Adrenal gland (tissue), 9 donors: ENCODE measurements at regions not wholly inside any gene's neighbourhood (a gene's known extent, or its start where the extent isn't known, plus 50 kb on each side); places are given as distances from the start of the nearest gene placed in this dataset.

Source experiments
- DNase-seq, 7 donors: peaks; one replicate each; pipeline ENCODE4 v3.0.0-alpha.2; 2019 to 2020
- H3K27ac ChIP-seq, 5 donors: fragments of 200-600 bp; sonication (generic) in 4 of 5; 1 replicate in 3 of 5; 2 replicates in 2 of 5; pipeline versions ENCODE4 v1.5.1 to v1.8.0; 2016 to 2020; ENCODE audit warnings: mild to moderate bottlenecking in 1 of 5
- H3K27me3 ChIP-seq: fragments of 200-600 bp; 2 replicates; pipeline ENCODE4 v1.8.0; 2021
- H3K36me3 ChIP-seq, 2 donors: fragments of 200-600 bp; replicated peaks in 1 of 2; 1 replicate in 1 of 2; 2 replicates in 1 of 2; pipeline versions ENCODE4 v1.5.1 to v1.8.0; 2018 to 2022
- H3K4me1 ChIP-seq, 2 donors: fragments of 200-600 bp; replicated peaks in 1 of 2; 1 replicate in 1 of 2; 2 replicates in 1 of 2; pipeline versions ENCODE4 v1.5.1 to v1.8.0; 2018 to 2021
- H3K4me3 ChIP-seq, 4 donors: fragments of 200-600 bp; sonication (generic) in 3 of 4; one replicate each; pipeline ENCODE4 v1.5.1; 2016 to 2018
- H3K9me3 ChIP-seq, 3 donors: fragments of 200-600 bp; sonication (generic) in 1 of 3; replicated peaks in 1 of 3; 1 replicate in 2 of 3; 2 replicates in 1 of 3; pipeline versions ENCODE4 v1.5.1 to v1.8.0; 2016 to 2021
- CTCF ChIP-seq, 6 experiments: fragments of 450-650 bp in 4 of 6; fragments of 200-600 bp in 2 of 6; sonication (generic) in 1 of 6; IDR thresholded peaks; 1 replicate in 5 of 6; 2 replicates in 1 of 6; pipeline versions ENCODE4 v1.5.1 to v1.8.0; 2016 to 2021; ENCODE audit warnings: antibody characterized with exemption in 6 of 6, mild to moderate bottlenecking in 2 of 6, moderate library complexity in 1 of 6
- POLR2A ChIP-seq, 2 donors: fragments of 450-650 bp; IDR thresholded peaks; one replicate each; pipeline ENCODE4 v1.6.1; 2017; ENCODE audit warnings: antibody characterized with exemption in 2 of 2, mild to moderate bottlenecking in 2 of 2, moderate library complexity in 1 of 2
- WGBS, 4 donors: extraction: QIAGEN DNeasy Blood & Tissue Kit in 2 of 4; methylation state at CpG; one replicate each; pipeline versions ENCODE4 v1.1.5 to v1.1.7; 2013 to 2017; 5-methylcytosine and 5-hydroxymethylcytosine counted together
- intact Hi-C, 2 donors: fragments of 100-400 bp; cut with DNase I; formaldehyde crosslinking; loops; one replicate each; pipeline versions ENCODE4 v1.14.1 to v1.15.0; 2022 to 2023
- donor health status: healthy with polysubstance abuse.
- donor health status: Bipolar disorder and iron deficiency.
- donor health status: DM: yes; HTN: yes; CAD: no.
- donor health status: DM: no; HTN: no; CAD: no.
- donor health status: DM: no; HTN: no; CAD: no.

- Histone ChIP-seq H3K4me3 (no peak overlapping the region), H3K4me1 (no peaks in the 10 kb centered on the region), H3K27ac (no peak overlapping the region), H3K9me3 (no peaks in the 10 kb centered on the region), H3K27me3 (no peaks in the 10 kb centered on the region), H3K36me3 (no peaks in the 10 kb centered on the region)
- TF ChIP-seq POLR2A (IDR thresholded peaks at IDR 0.05) (no peak), CTCF (IDR thresholded peaks at IDR 0.05) (no peak)
- intact Hi-C loops: no loop called here
- 79 to 93% (median 84%) methylated on average over 2 of the region's 2 CpGs for WGBS, 4 donors
- no peak for DNase-seq
Observed at GRCh38 chr12:28879379-28879778, 269.7 kb upstream of the FAR2 start.

DNA sequence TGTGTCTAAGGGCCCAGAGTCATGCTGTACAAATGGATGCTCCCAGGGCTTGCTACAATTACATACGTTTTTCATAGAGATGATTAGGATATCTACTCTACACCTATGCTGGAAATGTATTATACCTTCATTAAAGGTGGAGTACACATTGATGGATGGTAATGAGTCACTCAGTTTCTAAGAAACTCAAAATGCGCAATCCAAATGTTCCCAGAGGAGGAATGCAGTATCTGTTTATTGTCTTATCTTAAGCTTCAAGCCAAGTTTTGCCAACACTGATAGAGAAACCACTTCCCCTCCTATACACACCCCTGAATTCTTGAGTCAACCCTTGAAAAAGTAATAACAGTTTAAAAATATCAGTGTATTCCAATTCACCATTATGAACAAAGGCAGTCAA, 266.6 kb upstream of the FAR2 start:
- WGBS, 4 donors: 62 to 73% (median 68%) methylated on average over 2 of the region's 2 CpGs
- TF ChIP-seq POLR2A (IDR thresholded peaks at IDR 0.05): no peak
- TF ChIP-seq CTCF (IDR thresholded peaks at IDR 0.05): no peak

GRCh38 chr12:28883406-28883997, 265.6 kb upstream of the FAR2 start:
- WGBS, 4 donors: 35 to 74% (median 47%) methylated on average over 2 of the region's 2 CpGs
- no peak for TF ChIP-seq POLR2A (IDR thresholded peaks at IDR 0.05)
- intact Hi-C loops: no loop called here
- H3K9me3 ChIP-seq: no peaks in the 10 kb centered on the region
- H3K4me1 ChIP-seq: peaks cover 0 to 6% of the 10 kb centered on the region in 2 donors
- DNase-seq: no peak
- no peaks in the 10 kb centered on the region for H3K36me3 ChIP-seq
- no peak overlapping the region for H3K4me3 ChIP-seq
- H3K27ac ChIP-seq: no peak overlapping the region
- no peaks in the 10 kb centered on the region for H3K27me3 ChIP-seq

More for the DNA sequence above, 266.6 kb upstream of the FAR2 start:
- intact Hi-C loops: no loop called here
- H3K27me3 ChIP-seq: no peaks in the 10 kb centered on the region
- peaks cover 0 to 6% of the 10 kb centered on the region in 2 donors for H3K4me1 ChIP-seq
- H3K27ac ChIP-seq: no peak overlapping the region
- no peaks in the 10 kb centered on the region for H3K36me3 ChIP-seq
- H3K4me3 ChIP-seq: no peak overlapping the region
- DNase-seq: no peak
- no peaks in the 10 kb centered on the region for H3K9me3 ChIP-seq

DNA sequence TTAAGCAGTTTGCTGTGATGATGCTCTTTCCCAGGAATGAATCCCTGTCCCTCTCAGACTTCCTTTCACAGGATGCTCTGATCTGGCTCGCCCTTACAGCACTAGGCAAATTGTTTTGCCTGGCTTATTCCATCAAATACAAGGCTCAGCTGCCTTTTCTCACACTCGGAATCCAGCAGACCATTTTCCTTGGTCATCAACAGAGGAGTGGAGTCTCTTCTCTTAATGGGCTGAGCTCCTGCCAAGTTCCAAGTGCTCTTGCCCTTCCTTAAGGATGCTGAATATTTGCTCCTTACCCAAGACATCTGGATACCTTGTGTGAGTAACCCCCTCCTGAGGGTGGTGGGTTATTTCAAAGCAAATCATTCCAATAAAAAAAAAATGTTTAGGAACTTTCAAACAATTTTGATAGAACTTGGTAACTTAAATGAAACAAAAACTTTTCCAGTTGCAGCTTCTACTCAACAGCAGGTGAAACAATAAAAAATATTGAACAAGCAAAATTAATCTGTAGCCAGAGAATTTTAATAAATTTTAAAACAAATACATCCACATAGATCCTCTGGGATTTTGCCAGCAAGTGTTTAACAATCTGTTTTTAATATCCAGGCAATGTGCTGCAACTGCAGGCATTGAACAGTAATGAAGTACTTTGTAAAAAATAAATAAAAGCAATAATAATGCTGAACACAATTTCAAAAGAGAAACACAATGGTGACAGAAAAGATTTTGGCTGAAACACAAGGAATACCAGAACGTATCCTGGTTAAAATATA, 264.0 kb upstream of the FAR2 start:
- Histone ChIP-seq H3K36me3 (no peaks in the 10 kb centered on the region), H3K27me3 (no peaks in the 10 kb centered on the region), H3K9me3 (no peaks in the 10 kb centered on the region), H3K4me1 (peaks cover 0 to 6% of the 10 kb centered on the region in 2 donors), H3K27ac (no peak overlapping the region), H3K4me3 (no peak overlapping the region)
- DNase-seq: no peak
- WGBS, 4 donors: 48 to 57% (median 55%) methylated on average over 3 of the region's 3 CpGs
- intact Hi-C loops: no loop called here
- no peak for TF ChIP-seq POLR2A (IDR thresholded peaks at IDR 0.05)

DNA sequence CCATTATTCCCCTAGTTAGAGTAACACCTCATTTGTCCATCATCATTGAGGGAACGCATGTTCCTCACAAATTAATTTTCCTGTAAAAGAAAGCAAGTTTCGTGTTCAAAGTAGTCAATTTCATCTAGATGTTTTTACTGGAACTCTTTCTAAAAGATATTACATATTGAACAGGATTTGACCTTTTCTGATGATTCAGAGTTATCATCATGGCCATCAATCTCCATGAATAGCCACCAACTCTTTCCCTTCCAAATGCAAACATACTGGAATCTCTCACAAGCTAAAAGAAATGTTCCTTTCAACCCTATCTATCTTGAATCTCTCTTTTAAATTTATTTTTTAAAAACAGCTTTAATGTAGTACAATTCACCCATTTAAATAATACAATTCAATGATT, 263.1 kb upstream of the FAR2 start:
- no peak for DNase-seq
- Histone ChIP-seq H3K9me3 (no peaks in the 10 kb centered on the region), H3K4me1 (peaks cover 0 to 6% of the 10 kb centered on the region in 2 donors), H3K36me3 (no peaks in the 10 kb centered on the region), H3K27ac (no peak overlapping the region), H3K4me3 (no peak overlapping the region), H3K27me3 (no peaks in the 10 kb centered on the region)
- intact Hi-C loops: no loop called here
- TF ChIP-seq CTCF (IDR thresholded peaks at IDR 0.05): no peak
- TF ChIP-seq POLR2A (IDR thresholded peaks at IDR 0.05): no peak
- 49 to 73% (median 63%) methylated on average over 2 of the region's 2 CpGs for WGBS, 4 donors
